ENCODE measurements at regions not wholly inside any gene's neighbourhood (a gene's known extent, or its start where the extent isn't known, plus 50 kb on each side); places are given as distances from the start of the nearest gene placed in this dataset.
"Not testable (repeated sequence)": the region's sequence is repeated elsewhere in the genome, so short reads cannot be mapped to it uniquely, and the experiment has no call there.

DNA sequence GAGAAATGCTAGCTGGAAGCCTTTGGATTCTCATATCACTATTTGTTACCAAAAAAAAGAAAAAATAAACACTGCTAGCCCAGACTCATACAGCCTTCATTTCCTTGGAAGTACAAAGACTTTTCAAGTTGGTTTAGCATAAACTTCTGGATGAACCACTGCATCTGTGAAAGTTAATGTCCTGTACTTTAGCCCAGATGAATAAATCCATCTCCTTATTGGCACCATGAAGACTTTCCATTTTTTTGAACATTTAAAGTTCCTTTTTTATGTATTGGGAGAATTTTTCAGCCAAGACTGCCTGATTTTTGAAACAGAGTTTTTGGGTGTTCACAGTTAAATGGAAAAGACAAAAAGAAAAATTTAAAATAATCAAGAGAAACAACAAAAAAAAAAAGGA is 184.0 kb upstream of the C1orf87 start:
- no peak overlapping the region for H3K27ac ChIP-seq
- no peak for TF ChIP-seq ZFX (IDR thresholded peaks at IDR 0.05; ENCODE audit: borderline replicate concordance)
- TF ChIP-seq, protein P1, sequence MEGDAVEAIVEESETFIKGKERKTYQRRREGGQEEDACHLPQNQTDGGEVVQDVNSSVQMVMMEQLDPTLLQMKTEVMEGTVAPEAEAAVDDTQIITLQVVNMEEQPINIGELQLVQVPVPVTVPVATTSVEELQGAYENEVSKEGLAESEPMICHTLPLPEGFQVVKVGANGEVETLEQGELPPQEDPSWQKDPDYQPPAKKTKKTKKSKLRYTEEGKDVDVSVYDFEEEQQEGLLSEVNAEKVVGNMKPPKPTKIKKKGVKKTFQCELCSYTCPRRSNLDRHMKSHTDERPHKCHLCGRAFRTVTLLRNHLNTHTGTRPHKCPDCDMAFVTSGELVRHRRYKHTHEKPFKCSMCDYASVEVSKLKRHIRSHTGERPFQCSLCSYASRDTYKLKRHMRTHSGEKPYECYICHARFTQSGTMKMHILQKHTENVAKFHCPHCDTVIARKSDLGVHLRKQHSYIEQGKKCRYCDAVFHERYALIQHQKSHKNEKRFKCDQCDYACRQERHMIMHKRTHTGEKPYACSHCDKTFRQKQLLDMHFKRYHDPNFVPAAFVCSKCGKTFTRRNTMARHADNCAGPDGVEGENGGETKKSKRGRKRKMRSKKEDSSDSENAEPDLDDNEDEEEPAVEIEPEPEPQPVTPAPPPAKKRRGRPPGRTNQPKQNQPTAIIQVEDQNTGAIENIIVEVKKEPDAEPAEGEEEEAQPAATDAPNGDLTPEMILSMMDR (IDR thresholded peaks at IDR 0.05), result no peak

DNA sequence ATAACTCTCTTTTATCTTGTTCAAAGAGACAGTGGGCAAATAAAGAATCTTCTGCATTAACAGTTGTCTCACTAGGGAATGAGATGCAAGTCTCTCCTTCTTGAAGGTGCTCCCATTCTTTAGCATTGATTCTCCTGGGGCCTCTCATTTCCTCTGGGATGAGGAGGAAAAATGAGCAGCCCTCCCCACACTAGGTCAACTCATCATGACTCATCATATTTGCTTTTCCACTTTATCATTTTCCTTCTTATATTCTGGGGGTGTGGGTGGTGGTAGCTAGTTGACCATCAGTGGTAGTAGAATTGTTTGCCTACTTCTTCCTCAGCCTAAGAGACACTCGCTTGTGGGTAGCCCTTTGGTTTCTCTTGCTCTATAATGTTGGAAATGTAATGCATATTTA is 182.0 kb upstream of the C1orf87 start:
- TF ChIP-seq ZFX (IDR thresholded peaks at IDR 0.05; ENCODE audit: borderline replicate concordance), result no peak
- TF ChIP-seq, protein P1 (IDR thresholded peaks at IDR 0.05), result no peak
- H3K27ac ChIP-seq, result no peak overlapping the region

DNA sequence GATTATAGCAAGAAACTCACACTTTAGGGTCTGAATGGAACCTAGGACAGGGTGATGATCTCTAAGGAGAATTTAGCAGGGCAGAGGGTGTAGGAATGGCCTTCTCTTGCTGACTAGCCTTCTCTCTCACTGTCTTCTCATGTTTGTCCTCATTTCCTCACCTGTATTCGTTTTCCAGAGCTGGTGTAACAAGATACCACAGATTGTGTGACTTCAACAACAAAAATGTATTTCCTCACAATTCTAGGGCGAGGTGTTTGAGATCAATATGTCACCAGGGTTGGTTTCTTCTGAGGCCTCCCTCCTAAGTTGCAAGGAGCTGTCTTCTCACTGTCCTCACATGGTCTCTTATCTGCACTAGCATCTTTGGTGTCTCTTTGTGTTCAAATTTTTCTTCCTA is 177.9 kb upstream of the C1orf87 start:
- no peak for TF ChIP-seq ZFX (IDR thresholded peaks at IDR 0.05; ENCODE audit: borderline replicate concordance)
- TF ChIP-seq, protein P1 (IDR thresholded peaks at IDR 0.05), result no peak
- H3K27ac ChIP-seq, result no peak overlapping the region

DNA sequence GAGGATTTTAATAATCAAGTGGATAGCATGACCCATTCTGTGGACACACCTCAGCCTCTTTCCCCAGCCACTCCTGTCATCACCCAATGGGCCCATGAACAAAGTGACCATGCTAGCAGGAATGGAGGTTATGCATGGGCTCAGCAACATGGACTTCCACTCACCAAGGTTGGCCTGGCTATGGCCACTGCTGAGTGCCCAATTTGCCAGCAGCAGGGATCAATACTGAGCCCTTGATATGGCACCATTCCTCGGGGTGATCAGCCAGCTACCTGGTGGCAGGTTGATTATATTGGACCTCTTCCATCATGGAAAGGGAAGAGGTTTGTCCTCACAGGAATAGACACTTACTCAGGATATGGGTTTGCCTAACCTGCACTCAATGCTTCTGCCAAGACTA is 173.9 kb upstream of the C1orf87 start:
- H3K27ac ChIP-seq, result not testable (repeated sequence)

DNA sequence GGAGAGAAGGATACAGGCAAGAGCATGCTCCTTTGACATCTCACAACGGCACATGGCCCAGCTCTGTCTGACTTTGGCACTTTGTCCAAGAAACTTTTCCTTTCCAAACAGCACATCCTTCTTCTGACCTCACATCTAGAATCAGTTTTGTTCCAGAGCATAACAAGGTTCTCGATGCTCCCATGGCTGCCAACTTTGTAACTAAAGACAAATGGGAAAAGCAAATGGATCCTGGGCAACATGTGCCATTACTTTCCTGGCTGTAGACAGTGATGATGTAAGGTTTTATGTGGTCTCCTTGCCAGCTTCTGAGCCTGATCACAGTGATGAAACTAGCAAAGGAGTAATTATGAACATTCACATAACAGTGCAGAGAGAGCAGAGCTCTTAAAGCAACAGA is 171.8 kb upstream of the C1orf87 start:
- TF ChIP-seq, protein P1 (IDR thresholded peaks at IDR 0.05), result no peak
- TF ChIP-seq ZFX (IDR thresholded peaks at IDR 0.05; ENCODE audit: borderline replicate concordance), result no peak
- no peak overlapping the region for H3K27ac ChIP-seq

DNA sequence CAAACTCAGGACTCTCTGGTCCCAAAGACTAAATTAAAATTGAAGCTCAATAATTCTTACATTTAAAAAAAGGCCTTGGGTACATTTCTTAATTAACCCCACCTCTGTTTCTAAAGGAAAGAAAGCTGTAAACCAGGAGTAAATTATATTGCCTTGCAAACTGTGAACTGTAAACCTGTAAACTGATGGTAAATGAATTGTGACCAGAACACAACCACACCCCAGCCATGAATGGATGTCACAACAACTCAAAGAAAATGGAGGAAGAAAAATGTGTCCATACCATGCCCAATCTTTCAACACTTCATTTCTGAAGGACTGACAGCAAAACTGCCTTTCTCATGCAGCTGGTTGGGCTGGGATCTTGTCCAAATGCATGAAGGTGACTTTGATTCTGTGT is 171.3 kb upstream of the C1orf87 start:
- no peak for TF ChIP-seq ZFX (IDR thresholded peaks at IDR 0.05; ENCODE audit: borderline replicate concordance)
- TF ChIP-seq, protein P1 (IDR thresholded peaks at IDR 0.05), result no peak
- H3K27ac ChIP-seq, result no peak overlapping the region

DNA sequence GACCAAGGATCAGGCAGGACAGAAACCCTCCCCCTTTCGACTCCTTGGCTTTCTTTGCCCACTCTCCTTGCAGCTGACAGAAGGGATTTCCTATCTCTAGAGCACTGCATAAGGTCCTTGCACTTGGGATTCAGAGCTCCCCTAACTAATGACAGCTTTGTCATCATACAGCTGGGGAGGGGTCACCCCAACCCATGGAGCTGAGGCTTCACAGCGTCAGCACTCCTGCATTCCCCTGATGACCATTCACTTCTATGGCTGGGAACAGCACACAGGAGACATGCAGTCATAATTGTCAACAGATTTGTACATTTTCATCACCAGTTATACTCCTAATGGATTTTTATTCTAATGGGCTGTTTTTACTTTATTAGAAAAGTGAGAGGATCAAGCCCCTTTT is 161.7 kb upstream of the C1orf87 start:
- H3K27ac ChIP-seq, result no peak overlapping the region
- TF ChIP-seq ZFX (IDR thresholded peaks at IDR 0.05; ENCODE audit: borderline replicate concordance), result no peak
- TF ChIP-seq, protein P1 (IDR thresholded peaks at IDR 0.05), result no peak

DNA sequence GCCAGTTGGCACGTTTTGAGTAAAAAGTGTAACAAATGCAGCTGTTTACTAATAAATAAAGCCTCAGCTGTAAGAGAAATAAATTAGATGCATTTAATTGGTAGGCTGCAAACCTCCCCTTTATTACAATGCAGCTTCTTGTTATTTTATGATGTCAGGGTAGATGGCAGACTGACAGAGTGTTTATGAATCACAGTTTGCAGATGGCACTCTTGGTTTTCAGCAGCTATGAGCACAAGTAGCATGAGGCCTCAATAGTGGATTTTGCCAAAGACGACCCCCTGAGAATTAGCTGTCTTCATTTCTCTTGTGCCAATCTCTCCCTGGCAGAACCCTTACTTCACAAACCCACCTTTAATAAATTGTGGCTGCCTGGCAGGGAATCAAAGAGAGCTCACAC is 161.2 kb upstream of the C1orf87 start:
- TF ChIP-seq, protein P1 (IDR thresholded peaks at IDR 0.05), result no peak
- TF ChIP-seq ZFX (IDR thresholded peaks at IDR 0.05; ENCODE audit: borderline replicate concordance), result no peak
- H3K27ac ChIP-seq, result no peak overlapping the region
